ENCODE measurements at regions not wholly inside any gene's neighbourhood (a gene's known extent, or its start where the extent isn't known, plus 50 kb on each side); places are given as distances from the start of the nearest gene placed in this dataset.

DNA sequence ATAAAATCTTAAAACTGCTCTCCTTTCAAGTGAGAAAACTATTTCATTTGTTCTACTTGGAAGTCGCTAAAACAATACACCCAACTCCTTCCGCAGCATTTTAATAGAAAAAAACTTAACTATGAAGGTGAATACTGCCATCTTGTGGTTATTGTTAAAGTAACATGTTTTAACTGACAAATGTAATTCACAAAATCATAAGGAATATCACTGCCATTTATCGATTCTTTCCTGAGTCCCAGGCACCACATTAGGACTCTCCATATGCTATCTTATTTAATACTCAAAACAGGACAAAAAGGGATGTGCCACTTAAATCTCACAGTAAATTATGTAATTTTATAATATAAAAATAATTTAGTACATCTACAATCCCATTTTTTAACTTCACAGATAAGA is 130.5 kb upstream of the ITGA1 start:
- peak; percentile 38 for DNase-seq (ENCODE audit: low read depth)
- H3K4me3 ChIP-seq (ENCODE audit: low read depth, low read length) = no peak overlapping the region
- TF ChIP-seq, protein P1, sequence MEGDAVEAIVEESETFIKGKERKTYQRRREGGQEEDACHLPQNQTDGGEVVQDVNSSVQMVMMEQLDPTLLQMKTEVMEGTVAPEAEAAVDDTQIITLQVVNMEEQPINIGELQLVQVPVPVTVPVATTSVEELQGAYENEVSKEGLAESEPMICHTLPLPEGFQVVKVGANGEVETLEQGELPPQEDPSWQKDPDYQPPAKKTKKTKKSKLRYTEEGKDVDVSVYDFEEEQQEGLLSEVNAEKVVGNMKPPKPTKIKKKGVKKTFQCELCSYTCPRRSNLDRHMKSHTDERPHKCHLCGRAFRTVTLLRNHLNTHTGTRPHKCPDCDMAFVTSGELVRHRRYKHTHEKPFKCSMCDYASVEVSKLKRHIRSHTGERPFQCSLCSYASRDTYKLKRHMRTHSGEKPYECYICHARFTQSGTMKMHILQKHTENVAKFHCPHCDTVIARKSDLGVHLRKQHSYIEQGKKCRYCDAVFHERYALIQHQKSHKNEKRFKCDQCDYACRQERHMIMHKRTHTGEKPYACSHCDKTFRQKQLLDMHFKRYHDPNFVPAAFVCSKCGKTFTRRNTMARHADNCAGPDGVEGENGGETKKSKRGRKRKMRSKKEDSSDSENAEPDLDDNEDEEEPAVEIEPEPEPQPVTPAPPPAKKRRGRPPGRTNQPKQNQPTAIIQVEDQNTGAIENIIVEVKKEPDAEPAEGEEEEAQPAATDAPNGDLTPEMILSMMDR (IDR thresholded peaks at IDR 0.05; ENCODE audit: insufficient read depth, low read depth, low read length, missing control alignments) = peak; percentile 26

DNA sequence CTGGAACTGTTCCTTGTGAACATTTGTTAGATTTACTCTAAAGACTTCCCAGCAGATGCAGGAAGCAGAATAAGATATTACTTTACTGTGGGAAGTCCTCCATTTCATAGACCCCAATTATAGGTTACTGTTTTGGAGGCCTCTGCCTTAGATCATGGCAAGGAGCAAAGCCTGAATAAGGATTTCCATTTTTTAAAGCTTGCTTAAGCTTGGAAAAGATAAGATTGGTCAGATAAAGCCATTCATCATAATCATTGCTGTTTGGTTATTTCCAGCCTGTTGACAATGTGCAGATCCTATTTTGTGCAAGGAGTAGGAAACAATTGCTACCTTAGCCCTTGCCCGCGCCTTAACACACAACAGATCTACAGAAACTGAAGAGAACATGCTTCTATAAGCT is 129.5 kb upstream of the ITGA1 start:
- no peak for DNase-seq (ENCODE audit: low read depth)
- TF ChIP-seq, protein P1 (IDR thresholded peaks at IDR 0.05; ENCODE audit: insufficient read depth, low read depth, low read length, missing control alignments) = no peak
- H3K4me3 ChIP-seq (ENCODE audit: low read depth, low read length) = no peak overlapping the region

DNA sequence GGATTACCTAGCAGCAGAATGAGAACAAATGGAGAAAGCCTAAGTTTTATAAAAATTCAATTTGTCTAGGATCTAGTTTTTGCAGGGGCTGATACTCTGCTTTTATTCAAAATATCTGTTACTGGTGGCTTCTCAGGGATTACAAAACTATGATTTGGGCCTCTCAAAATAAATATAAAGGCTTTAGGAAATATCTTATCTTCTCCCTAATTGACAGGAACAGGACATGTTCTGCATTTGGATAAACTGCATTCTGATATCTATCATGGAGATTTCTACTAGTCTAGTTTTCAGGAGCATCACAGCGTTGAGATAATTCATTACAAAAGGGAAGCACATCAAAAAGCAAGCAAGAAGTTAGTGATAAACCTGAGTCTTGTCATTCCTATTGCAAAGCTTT is 127.1 kb upstream of the ITGA1 start:
- no peak for DNase-seq (ENCODE audit: low read depth)
- TF ChIP-seq, protein P1 (IDR thresholded peaks at IDR 0.05; ENCODE audit: insufficient read depth, low read depth, low read length, missing control alignments) = no peak
- H3K4me3 ChIP-seq (ENCODE audit: low read depth, low read length) = no peak overlapping the region

DNA sequence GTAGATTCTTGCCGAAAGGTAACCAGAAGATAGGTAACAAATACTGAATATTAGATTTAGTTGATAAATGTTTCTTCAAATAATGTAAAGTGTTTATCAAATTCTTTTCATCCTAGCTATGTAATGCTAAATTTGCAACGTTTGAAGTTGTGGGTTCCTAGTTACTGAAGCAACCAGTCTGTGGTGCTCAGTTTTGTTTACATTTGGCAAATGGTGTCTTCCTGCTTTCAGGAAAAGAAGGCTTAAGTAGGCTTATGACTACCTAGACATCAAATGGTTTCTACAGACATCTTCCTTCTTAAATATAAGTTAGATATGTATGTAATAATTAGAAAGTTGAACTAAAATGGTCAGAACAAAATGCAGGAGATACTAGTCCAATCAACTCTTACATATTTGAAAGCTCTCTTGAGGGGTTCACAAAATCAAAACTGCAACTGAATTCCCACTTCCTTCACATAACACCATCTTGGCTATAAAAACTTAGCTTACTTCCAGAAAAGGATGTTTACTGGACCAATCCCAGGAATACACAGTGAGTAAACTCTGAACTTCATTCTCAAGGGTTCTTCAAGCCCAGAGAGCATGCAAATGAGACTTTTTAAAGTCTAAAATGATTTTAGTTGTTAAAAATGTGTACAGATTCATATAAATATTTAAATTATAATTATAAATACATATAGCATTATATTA is 125.7 kb upstream of the ITGA1 start:
- no peak overlapping the region for H3K4me3 ChIP-seq (ENCODE audit: low read depth, low read length)
- no peak for DNase-seq (ENCODE audit: low read depth)
- TF ChIP-seq, protein P1 (IDR thresholded peaks at IDR 0.05; ENCODE audit: insufficient read depth, low read depth, low read length, missing control alignments) = no peak

DNA sequence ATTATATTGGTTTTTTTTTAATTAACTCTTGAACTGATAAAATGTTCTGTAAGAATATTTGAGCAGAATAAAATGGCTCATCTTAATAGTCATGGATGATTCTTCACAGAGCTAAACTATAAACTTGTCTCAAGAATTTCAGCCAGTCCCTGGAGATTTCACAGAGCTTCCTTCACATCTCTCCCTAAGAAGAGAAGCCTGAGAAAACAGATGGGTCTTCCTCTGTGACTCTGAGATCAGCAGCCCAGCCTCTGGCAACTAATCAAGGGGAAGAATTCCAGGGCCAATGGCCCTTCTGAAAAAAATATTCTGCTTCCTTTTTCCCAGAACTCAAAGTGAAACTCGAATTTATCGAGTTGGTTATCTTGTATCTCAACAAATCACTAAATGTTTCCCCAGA is 122.2 kb upstream of the ITGA1 start:
- DNase-seq (ENCODE audit: low read depth) = no peak
- H3K4me3 ChIP-seq (ENCODE audit: low read depth, low read length) = no peak overlapping the region
- TF ChIP-seq, protein P1 (IDR thresholded peaks at IDR 0.05; ENCODE audit: insufficient read depth, low read depth, low read length, missing control alignments) = no peak

DNA sequence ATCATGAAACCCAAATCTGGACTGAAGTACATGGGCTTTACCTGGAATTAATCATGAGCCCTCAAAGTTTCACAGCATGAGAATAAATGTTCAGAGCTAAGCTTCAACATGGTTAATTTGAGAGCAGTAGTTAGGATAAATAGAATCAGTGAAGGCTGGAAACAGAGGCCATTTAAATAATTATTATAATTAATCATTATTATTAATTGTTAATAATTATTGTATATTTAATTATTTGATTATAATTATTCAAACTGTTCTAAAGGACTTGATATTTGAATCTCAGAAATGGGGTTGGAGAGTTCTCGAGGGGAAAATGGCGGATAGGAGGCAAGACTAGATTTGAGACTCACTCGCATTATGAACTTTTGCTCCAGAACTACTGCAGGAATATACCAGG is 119.6 kb upstream of the ITGA1 start:
- TF ChIP-seq, protein P1 (IDR thresholded peaks at IDR 0.05; ENCODE audit: insufficient read depth, low read depth, low read length, missing control alignments) = no peak
- no peak overlapping the region for H3K4me3 ChIP-seq (ENCODE audit: low read depth, low read length)
- no peak for DNase-seq (ENCODE audit: low read depth)

Measured in GM12865 (cell line).